HL-60 (cell line): ENCODE measurements at regions not wholly inside any gene's neighbourhood (a gene's known extent, or its start where the extent isn't known, plus 50 kb on each side); places are given as distances from the start of the nearest gene placed in this dataset.

Experiments used
- DNase-seq, 2 experiments: peaks; one replicate each; pipeline ENCODE4 v3.0.0-alpha.2; 2010 to 2020; ENCODE audit warnings: low read depth in 1 of 2, low spot score in 1 of 2
- H3K27ac ChIP-seq: fragments of 250-450 bp; sonication (Bioruptor Pico); replicated peaks from 2 replicates; pipeline ENCODE4 v1.5.1; 2020; ENCODE audit warnings: mild to moderate bottlenecking, moderate library complexity
- H3K27me3 ChIP-seq: fragments of 250-450 bp; sonication (Bioruptor Pico); 2 replicates; pipeline ENCODE4 v1.5.1; 2021; ENCODE audit warnings: mild to moderate bottlenecking, moderate library complexity; ENCODE audit not compliant: insufficient read depth, poor library complexity, severe bottlenecking
- H3K4me3 ChIP-seq: replicated peaks from 2 replicates; pipeline ENCODE4 v1.5.1; 2011; ENCODE audit warnings: mild to moderate bottlenecking, control low read depth, low read length; ENCODE audit not compliant: insufficient read depth
- CTCF ChIP-seq: IDR thresholded peaks from one replicate; pipeline ENCODE4 v1.5.1; 2011; ENCODE audit warnings: low read length, control low read depth, inconsistent platforms; ENCODE audit not compliant: insufficient read depth
- GABPA ChIP-seq: IDR thresholded peaks from 2 replicates; pipeline ENCODE4 v1.6.1; 2012; ENCODE audit warnings: low read depth
- POLR2AphosphoS5 ChIP-seq: IDR thresholded peaks from 2 replicates; pipeline ENCODE4 v1.6.1; 2012; ENCODE audit warnings: low read depth
- REST ChIP-seq: IDR thresholded peaks from 2 replicates; pipeline ENCODE4 v1.6.1; 2012; ENCODE audit warnings: low read depth; ENCODE audit not compliant: insufficient replicate concordance
- SPI1 ChIP-seq: IDR thresholded peaks from 2 replicates; pipeline ENCODE4 v1.6.1; 2012; ENCODE audit warnings: low read depth, mild to moderate bottlenecking, borderline replicate concordance

GRCh38 chr6:104585646-104586045, 274.1 kb downstream of the HACE1 start:
- Histone ChIP-seq H3K27ac (no peak overlapping the region), H3K27me3 (no peaks in the 10 kb centered on the region), H3K4me3 (no peak overlapping the region)
- no peak for DNase-seq
- TF ChIP-seq GABPA (no peak), CTCF (no peak), SPI1 (no peak), POLR2AphosphoS5 (no peak), REST (no peak)

- no peak for TF ChIP-seq POLR2AphosphoS5
- TF ChIP-seq GABPA, result no peak
- H3K27ac ChIP-seq, result no peak overlapping the region
- H3K27me3 ChIP-seq, result no peaks in the 10 kb centered on the region
- DNase-seq, result no peak
- H3K4me3 ChIP-seq, result no peak overlapping the region
These were observed 279.3 kb downstream of the HACE1 start for GRCh38 chr6:104580452-104580851.

GRCh38 chr6:104579310-104579863, 280.3 kb downstream of the HACE1 start:
- Histone ChIP-seq H3K27me3 (no peaks in the 10 kb centered on the region), H3K4me3 (no peak overlapping the region), H3K27ac (no peak overlapping the region)
- no peak for DNase-seq
- TF ChIP-seq REST (no peak), SPI1 (no peak), CTCF (no peak), POLR2AphosphoS5 (no peak), GABPA (no peak)

DNA sequence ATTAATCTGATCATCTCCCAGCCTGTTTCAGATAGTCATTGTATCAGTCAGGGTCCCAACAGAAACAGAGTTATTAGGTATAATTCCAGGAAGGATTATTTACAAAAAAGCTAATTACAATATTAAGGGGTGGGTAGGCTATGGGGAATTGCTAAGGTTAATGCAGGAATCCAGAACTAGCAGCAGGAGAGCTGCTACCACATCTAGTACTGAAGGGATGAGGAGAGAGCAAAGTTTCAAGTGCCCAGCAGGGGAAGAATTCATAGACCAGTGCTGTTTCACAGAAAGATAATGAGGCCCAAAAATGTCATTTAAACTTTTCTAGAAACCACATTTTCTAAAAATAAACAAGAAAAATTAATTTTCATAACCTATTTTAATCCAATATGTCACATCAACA, 284.2 kb downstream of the HACE1 start:
- TF ChIP-seq REST (no peak), CTCF (no peak), SPI1 (no peak), GABPA (no peak), POLR2AphosphoS5 (no peak)
- Histone ChIP-seq H3K27me3 (no peaks in the 10 kb centered on the region), H3K27ac (no peak overlapping the region), H3K4me3 (no peak overlapping the region)
- DNase-seq, result no peak
